ENCODE measurements at regions not wholly inside any gene's neighbourhood (a gene's known extent, or its start where the extent isn't known, plus 50 kb on each side); places are given as distances from the start of the nearest gene placed in this dataset.

DNA sequence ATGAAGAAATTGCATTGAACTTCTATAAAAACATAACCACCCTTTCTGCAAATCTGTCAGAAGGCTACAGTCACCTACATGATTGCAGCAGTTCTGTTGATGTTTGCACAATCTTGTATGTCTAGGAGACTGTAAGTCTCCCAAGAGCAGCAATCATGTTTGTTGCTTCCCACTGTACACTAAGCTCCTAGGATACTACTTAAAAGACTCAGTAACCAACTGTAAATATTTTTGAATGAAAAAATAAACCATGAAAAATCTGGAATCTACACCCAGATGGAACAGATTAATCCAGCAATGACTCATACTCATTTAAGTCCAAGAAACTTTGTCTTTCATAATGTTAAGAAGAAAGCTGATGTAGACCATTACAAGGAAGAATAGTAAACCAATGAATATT is 168.5 kb upstream of the ATXN1 start:
- no peak overlapping the region for H3K9ac ChIP-seq (ENCODE audit: low read length)
- no peak overlapping the region for H3K4me3 ChIP-seq (ENCODE audit: low read length)
- H3K27ac ChIP-seq (ENCODE audit: low read depth, low read length): no peak overlapping the region
- H3K36me3 ChIP-seq (ENCODE audit: control insufficient read depth, insufficient read depth, low read length): no peaks in the 10 kb centered on the region
- no peaks in the 10 kb centered on the region for H3K4me1 ChIP-seq (ENCODE audit: control insufficient read depth, insufficient read depth, low read length)
- no peaks in the 10 kb centered on the region for H3K27me3 ChIP-seq (ENCODE audit: control insufficient read depth, insufficient read depth, low read length)

DNA sequence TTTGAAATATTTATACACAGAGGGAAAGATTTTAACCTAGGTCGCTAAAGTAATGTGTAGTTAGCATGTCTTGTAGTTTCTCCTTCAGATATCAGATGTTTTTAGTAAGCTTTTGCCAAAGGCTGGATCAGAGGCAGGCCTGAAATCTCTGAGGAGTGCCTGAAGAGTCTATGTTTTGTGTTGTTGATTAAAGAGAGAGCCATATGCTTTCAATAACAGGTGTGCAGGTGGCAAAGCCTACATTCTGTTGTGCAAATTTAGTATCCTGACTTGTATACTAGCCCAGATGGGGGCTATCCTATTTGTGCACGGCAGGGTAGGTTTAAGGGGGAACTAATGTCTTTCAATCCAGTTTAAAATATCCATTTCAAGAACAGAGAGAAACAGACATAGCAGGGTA is 167.1 kb upstream of the ATXN1 start:
- Histone ChIP-seq H3K27me3 (ENCODE audit: control insufficient read depth, insufficient read depth, low read length) (no peaks in the 10 kb centered on the region), H3K36me3 (ENCODE audit: control insufficient read depth, insufficient read depth, low read length) (no peaks in the 10 kb centered on the region), H3K9ac (ENCODE audit: low read length) (no peak overlapping the region), H3K4me3 (ENCODE audit: low read length) (no peak overlapping the region), H3K27ac (ENCODE audit: low read depth, low read length) (no peak overlapping the region), H3K4me1 (ENCODE audit: control insufficient read depth, insufficient read depth, low read length) (no peaks in the 10 kb centered on the region)

GRCh38 chr6:16927205-16927604 is 165.9 kb upstream of the ATXN1 start:
- no peak overlapping the region for H3K27ac ChIP-seq (ENCODE audit: low read depth, low read length)
- H3K36me3 ChIP-seq (ENCODE audit: control insufficient read depth, insufficient read depth, low read length): no peaks in the 10 kb centered on the region
- H3K4me3 ChIP-seq (ENCODE audit: low read length): no peak overlapping the region
- no peaks in the 10 kb centered on the region for H3K27me3 ChIP-seq (ENCODE audit: control insufficient read depth, insufficient read depth, low read length)
- no peak overlapping the region for H3K9ac ChIP-seq (ENCODE audit: low read length)
- H3K4me1 ChIP-seq (ENCODE audit: control insufficient read depth, insufficient read depth, low read length): no peaks in the 10 kb centered on the region

- Histone ChIP-seq H3K36me3 (ENCODE audit: control insufficient read depth, insufficient read depth, low read length) (no peaks in the 10 kb centered on the region), H3K4me1 (ENCODE audit: control insufficient read depth, insufficient read depth, low read length) (no peaks in the 10 kb centered on the region), H3K4me3 (ENCODE audit: low read length) (no peak overlapping the region), H3K27me3 (ENCODE audit: control insufficient read depth, insufficient read depth, low read length) (no peaks in the 10 kb centered on the region), H3K27ac (ENCODE audit: low read depth, low read length) (no peak overlapping the region), H3K9ac (ENCODE audit: low read length) (no peak overlapping the region)
Measured at GRCh38 chr6:16925461-16925860, 164.2 kb upstream of the ATXN1 start.

GRCh38 chr6:16922282-16922681 is 161.0 kb upstream of the ATXN1 start:
- H3K36me3 ChIP-seq (ENCODE audit: control insufficient read depth, insufficient read depth, low read length): no peaks in the 10 kb centered on the region
- H3K27ac ChIP-seq (ENCODE audit: low read depth, low read length): no peak overlapping the region
- H3K27me3 ChIP-seq (ENCODE audit: control insufficient read depth, insufficient read depth, low read length): no peaks in the 10 kb centered on the region
- H3K4me1 ChIP-seq (ENCODE audit: control insufficient read depth, insufficient read depth, low read length): no peaks in the 10 kb centered on the region
- H3K4me3 ChIP-seq (ENCODE audit: low read length): no peak overlapping the region
- no peak overlapping the region for H3K9ac ChIP-seq (ENCODE audit: low read length)

- no peak overlapping the region for H3K9ac ChIP-seq (ENCODE audit: low read length)
- no peaks in the 10 kb centered on the region for H3K4me1 ChIP-seq (ENCODE audit: control insufficient read depth, insufficient read depth, low read length)
Measured at GRCh38 chr6:16921399-16922110, 160.3 kb upstream of the ATXN1 start.

GRCh38 chr6:16918586-16918985 is 157.3 kb upstream of the ATXN1 start:
- Histone ChIP-seq H3K27me3 (ENCODE audit: control insufficient read depth, insufficient read depth, low read length) (no peaks in the 10 kb centered on the region), H3K36me3 (ENCODE audit: control insufficient read depth, insufficient read depth, low read length) (no peaks in the 10 kb centered on the region), H3K4me3 (ENCODE audit: low read length) (no peak overlapping the region), H3K9ac (ENCODE audit: low read length) (no peak overlapping the region), H3K4me1 (ENCODE audit: control insufficient read depth, insufficient read depth, low read length) (no peaks in the 10 kb centered on the region), H3K27ac (ENCODE audit: low read depth, low read length) (no peak overlapping the region)

More at GRCh38 chr6:16921399-16922110, 160.3 kb upstream of the ATXN1 start:
- H3K27ac ChIP-seq (ENCODE audit: low read depth, low read length): no peak overlapping the region
- H3K36me3 ChIP-seq (ENCODE audit: control insufficient read depth, insufficient read depth, low read length): no peaks in the 10 kb centered on the region
- H3K4me3 ChIP-seq (ENCODE audit: low read length): no peak overlapping the region
- no peaks in the 10 kb centered on the region for H3K27me3 ChIP-seq (ENCODE audit: control insufficient read depth, insufficient read depth, low read length)

DNA sequence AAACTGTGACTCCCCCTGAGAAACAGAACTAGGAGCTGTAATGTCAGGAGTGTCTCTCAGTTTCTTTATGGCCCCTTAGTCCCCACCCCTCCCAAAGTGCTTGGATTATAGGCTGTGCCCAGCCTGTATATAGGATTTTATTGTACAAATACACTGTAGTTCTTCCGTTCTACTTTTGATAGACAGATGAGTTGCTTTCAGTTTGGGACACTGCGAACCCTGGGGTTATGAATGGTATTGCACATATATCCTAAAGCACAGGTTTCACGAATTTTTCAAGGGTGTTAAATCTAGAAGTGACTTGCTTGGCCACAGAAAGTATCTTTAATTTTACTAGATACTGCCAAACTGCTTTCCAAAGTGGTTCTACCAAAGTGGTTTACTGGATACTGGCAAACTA is 152.9 kb upstream of the ATXN1 start:
- H3K27ac ChIP-seq (ENCODE audit: low read depth, low read length): no peak overlapping the region
- H3K4me1 ChIP-seq (ENCODE audit: control insufficient read depth, insufficient read depth, low read length): no peaks in the 10 kb centered on the region
- H3K4me3 ChIP-seq (ENCODE audit: low read length): no peak overlapping the region
- no peaks in the 10 kb centered on the region for H3K27me3 ChIP-seq (ENCODE audit: control insufficient read depth, insufficient read depth, low read length)
- no peaks in the 10 kb centered on the region for H3K36me3 ChIP-seq (ENCODE audit: control insufficient read depth, insufficient read depth, low read length)
- no peak overlapping the region for H3K9ac ChIP-seq (ENCODE audit: low read length)

DNA sequence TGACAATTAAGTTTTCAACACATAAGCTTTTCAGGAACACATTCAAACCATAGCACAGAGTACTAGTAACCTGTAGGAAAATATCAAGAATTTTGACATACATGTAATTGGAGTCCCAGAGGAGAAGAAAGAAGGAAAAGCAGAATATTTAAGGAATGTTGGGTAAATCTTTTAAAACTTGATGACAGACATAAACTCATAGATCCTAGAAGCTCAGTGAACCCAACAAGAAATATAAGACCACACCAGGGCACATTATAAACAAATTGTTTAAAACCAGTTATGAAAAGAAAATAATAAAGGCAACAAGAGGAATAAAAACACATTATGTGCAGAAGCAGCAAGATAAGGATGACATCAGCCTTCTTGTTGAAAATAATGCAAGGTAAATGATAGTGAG is 151.5 kb upstream of the ATXN1 start:
- no peaks in the 10 kb centered on the region for H3K27me3 ChIP-seq (ENCODE audit: control insufficient read depth, insufficient read depth, low read length)
- H3K27ac ChIP-seq (ENCODE audit: low read depth, low read length): no peak overlapping the region
- no peak overlapping the region for H3K9ac ChIP-seq (ENCODE audit: low read length)
- no peak overlapping the region for H3K4me3 ChIP-seq (ENCODE audit: low read length)
- no peaks in the 10 kb centered on the region for H3K4me1 ChIP-seq (ENCODE audit: control insufficient read depth, insufficient read depth, low read length)
- no peaks in the 10 kb centered on the region for H3K36me3 ChIP-seq (ENCODE audit: control insufficient read depth, insufficient read depth, low read length)

DNA sequence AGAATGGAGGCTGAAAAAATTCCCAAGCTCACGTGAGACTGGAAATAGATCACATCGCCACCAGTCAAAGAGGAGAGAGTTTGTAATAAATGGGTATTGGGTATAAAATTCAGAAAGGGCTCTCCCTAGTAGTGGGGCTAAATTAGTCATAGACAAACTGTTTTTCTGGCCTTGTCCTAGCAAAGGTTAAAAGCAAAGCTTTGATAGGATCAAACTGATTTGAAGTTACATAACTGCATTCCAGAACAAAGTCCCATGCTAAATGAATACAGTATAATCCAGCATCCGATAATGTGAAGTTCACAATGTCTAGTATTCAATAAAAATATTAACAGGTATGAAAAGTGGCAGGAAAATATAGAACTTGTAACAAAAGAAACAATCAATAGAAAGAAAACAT is 149.8 kb upstream of the ATXN1 start:
- Histone ChIP-seq H3K36me3 (ENCODE audit: control insufficient read depth, insufficient read depth, low read length) (no peaks in the 10 kb centered on the region), H3K27ac (ENCODE audit: low read depth, low read length) (no peak overlapping the region), H3K4me3 (ENCODE audit: low read length) (no peak overlapping the region), H3K27me3 (ENCODE audit: control insufficient read depth, insufficient read depth, low read length) (no peaks in the 10 kb centered on the region), H3K4me1 (ENCODE audit: control insufficient read depth, insufficient read depth, low read length) (no peaks in the 10 kb centered on the region), H3K9ac (ENCODE audit: low read length) (no peak overlapping the region)

- Histone ChIP-seq H3K4me3 (ENCODE audit: low read length) (no peak overlapping the region), H3K27ac (ENCODE audit: low read depth, low read length) (no peak overlapping the region), H3K4me1 (ENCODE audit: control insufficient read depth, insufficient read depth, low read length) (no peaks in the 10 kb centered on the region), H3K9ac (ENCODE audit: low read length) (no peak overlapping the region), H3K36me3 (ENCODE audit: control insufficient read depth, insufficient read depth, low read length) (no peaks in the 10 kb centered on the region), H3K27me3 (ENCODE audit: control insufficient read depth, insufficient read depth, low read length) (no peaks in the 10 kb centered on the region)
Measured at GRCh38 chr6:16909658-16910360, 148.5 kb upstream of the ATXN1 start.

GRCh38 chr6:16907991-16908390 is 146.7 kb upstream of the ATXN1 start:
- H3K4me1 ChIP-seq (ENCODE audit: control insufficient read depth, insufficient read depth, low read length): no peaks in the 10 kb centered on the region
- no peak overlapping the region for H3K4me3 ChIP-seq (ENCODE audit: low read length)

GRCh38 chr6:16904957-16905356 is 143.7 kb upstream of the ATXN1 start:
- Histone ChIP-seq H3K9ac (ENCODE audit: low read length) (no peak overlapping the region), H3K36me3 (ENCODE audit: control insufficient read depth, insufficient read depth, low read length) (no peaks in the 10 kb centered on the region), H3K4me3 (ENCODE audit: low read length) (no peak overlapping the region), H3K27me3 (ENCODE audit: control insufficient read depth, insufficient read depth, low read length) (no peaks in the 10 kb centered on the region), H3K27ac (ENCODE audit: low read depth, low read length) (no peak overlapping the region), H3K4me1 (ENCODE audit: control insufficient read depth, insufficient read depth, low read length) (no peaks in the 10 kb centered on the region)

More at GRCh38 chr6:16907991-16908390, 146.7 kb upstream of the ATXN1 start:
- Histone ChIP-seq H3K27ac (ENCODE audit: low read depth, low read length) (no peak overlapping the region), H3K36me3 (ENCODE audit: control insufficient read depth, insufficient read depth, low read length) (no peaks in the 10 kb centered on the region), H3K27me3 (ENCODE audit: control insufficient read depth, insufficient read depth, low read length) (no peaks in the 10 kb centered on the region), H3K9ac (ENCODE audit: low read length) (no peak overlapping the region)
